HG02571 (cell line): ENCODE measurements at regions not wholly inside any gene's neighbourhood (a gene's known extent, or its start where the extent isn't known, plus 50 kb on each side); places are given as distances from the start of the nearest gene placed in this dataset.
"Not testable (repeated sequence)": the region's sequence is repeated elsewhere in the genome, so short reads cannot be mapped to it uniquely, and the experiment has no call there.

Experiments used
- ATAC-seq: cut with Tn5 transposase; IDR thresholded peaks from one replicate; pipeline ENCODE4 v1.9.1; 2021; ENCODE audit warnings: mild to moderate bottlenecking, moderate library complexity; ENCODE audit not compliant: unreplicated experiment

DNA sequence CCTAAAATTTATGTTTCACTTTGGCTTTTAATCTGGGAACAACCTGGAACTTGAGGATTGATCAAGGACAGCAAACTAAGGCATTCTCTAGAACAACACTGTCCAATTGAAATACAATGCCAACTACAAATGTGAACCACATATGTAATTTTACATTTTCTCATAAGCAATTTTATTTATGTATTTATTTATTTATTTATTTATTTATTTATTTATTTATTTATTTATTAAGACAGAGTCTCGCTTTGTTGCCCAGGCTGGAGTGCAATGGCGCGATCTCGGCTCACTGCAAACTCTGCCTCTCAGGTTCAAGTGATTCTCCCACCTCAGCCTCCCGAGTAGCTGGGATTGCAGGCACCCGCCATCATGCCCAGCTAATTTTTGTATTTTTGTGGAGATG is 448.7 kb downstream of the BUD13 start:
- not testable (repeated sequence) for ATAC-seq

DNA sequence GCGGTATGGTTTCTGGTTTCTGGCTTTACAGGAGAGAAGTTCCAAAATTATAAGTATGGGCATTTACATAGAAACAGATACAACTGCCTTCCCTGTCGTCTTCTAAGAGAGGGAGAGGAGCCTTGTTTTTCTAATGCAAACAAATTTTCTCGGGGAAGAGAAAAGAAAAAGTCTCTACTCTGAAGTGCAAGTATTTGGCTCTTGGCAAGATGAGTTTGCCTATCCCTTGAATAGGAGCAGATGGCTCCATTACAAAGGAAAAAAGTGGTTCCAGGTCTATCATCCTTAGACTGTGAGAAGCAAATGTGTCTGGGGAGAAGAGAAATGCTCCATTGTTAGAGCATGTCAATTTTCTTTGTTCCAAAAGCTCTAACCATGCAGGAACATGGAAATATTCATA is 455.6 kb downstream of the BUD13 start:
- ATAC-seq: no peak

DNA sequence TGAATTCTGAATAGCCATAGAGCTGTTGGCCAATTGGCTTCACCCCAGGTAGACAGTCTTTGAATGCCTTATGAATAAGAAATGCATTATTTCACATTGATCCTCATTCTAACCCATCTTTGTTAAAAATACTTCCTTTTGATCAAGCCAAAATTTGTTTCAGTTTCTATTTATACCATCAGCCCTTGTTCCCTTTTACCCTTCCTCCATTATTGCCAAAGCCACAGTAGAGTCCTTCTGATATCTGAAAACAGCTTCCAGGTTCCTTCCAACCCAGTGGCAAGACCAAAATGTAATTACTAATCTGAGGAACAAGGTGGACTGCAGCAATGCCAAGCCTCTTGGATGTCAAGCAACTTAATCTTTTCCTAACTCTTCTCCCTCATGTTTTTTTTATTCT is 458.8 kb downstream of the BUD13 start:
- no peak for ATAC-seq

DNA sequence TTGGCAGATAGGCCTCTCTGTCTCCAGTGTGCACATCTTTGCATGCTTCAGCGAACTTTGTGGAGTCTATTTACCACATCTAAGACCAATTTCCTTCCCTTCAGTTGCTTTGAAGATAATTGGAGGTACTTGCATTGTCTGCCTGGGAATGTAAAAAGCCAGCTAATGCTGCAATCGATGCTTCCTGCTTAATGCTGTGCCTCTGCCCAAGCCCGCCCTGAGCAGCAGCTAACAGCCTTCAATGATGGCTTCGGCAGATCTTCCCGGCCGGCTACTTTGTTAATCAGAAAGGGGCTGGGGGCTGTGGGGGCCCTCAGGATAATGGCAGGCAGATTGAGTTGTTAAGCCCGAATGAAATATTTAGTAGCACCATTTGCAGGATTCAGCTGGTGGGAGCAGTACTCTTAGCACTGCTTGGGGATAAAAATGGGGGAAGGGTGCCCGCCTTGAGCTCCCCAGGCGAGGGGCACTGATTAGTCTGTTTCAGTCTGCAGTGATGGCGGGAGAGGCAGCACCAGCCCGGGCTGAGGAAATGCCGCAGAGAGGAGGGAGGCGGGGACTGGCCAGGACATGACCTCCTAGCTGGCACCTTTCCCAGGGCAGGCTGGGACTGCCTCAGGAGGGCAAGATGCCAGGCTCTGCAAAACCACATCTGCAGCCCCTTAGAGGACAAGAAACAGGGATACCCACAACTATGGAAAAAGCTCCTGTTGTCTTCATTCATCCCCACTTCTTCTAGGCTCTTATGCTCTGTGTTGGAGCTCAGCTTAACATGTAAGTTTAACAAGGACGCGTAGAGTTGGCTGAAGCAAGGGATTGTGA is 460.0 kb downstream of the BUD13 start:
- no peak for ATAC-seq

DNA sequence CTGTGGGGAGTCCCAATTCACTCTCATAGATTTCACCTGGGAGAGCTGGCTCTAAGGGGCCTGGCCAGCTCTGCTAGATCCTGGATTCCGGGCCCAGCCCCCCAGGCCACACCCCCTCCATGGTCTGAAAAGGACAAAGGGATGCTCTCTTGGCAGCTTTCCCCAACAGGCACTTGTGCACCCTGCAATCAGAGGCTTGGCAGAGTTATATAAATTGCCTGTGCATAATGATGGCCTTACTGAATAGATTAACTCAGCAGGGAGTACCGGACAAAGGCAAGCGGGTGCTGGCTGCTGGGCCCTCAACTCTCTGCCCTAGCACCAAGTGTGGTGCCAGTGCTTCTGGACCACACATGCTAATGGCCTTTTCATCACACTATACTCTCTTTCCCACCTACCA is 461.6 kb downstream of the BUD13 start:
- ATAC-seq: no peak

DNA sequence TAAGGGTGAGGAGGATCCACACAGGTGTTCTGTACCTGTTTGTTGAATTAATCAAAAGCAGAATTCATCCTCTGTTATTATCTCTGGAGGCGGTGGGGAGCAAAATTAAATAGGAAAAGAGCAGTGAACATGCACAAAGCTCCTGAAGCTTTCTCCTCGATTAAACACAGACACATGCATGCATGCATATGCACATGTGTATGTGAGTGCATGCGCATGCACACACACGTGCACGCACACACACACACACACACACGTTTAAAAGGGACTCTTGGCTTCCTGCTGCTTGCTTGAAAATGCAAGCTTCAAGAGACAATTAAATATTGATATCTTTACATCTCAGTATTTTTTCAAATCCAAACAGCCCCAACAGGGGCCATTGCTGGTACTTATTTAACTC is 462.1 kb downstream of the BUD13 start:
- no peak for ATAC-seq

DNA sequence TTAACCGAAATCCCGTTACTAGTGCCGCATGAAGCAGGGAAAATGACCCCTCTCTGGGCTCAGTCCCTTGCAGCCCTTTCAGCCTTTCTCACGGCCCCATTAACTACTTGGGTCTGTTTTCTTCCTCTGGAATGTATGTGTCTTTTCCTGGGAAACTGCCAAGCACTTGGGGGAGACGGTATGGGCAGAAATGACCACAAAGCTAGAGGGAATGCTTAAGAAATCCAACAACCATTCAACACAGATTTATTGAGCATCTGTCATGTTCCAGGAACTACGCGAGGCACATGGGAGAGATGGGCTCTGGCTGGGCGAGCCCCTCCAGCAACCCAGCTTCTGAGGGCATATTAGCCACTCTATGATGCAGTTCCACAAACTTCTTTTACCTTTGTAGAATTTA is 462.6 kb downstream of the BUD13 start:
- no peak for ATAC-seq

DNA sequence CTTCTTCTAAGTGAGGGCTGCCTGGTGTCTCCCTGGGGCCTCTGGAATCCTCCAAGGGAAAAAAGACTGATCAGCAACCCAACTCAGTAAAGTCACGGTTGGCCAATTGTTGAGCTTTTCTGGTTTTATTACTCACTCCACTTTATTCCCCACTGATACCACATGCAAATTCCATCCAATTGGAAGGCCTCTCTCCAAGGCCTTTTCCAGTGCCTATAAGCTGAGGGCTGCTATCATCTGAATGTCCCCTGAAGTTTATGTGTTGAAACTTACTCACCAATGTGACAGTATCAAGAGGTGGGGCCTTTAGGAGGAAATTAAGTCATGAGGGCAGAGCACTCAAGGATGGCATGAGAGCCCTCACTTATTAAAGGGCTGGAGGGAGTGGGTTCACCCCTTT is 463.3 kb downstream of the BUD13 start:
- no peak for ATAC-seq

DNA sequence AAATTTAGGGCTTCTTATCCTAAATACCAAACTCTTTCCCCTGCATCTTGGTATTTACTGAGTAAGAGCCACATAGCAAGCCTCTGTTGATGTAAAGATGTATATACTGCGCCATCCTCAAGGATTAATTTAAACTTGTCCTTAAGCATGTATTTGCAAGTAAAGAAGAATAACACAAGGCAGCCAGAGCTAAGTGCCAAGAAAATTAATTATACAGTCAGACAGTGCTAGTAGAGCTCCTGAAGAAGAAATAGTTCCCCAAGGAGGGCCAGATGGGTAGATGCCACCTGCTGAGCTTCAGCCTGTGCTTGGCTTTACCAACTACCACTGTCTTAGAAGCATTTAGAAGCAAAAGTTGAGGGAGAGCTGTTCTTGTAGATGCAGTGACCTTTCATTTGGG is 470.0 kb downstream of the BUD13 start:
- no peak for ATAC-seq

DNA sequence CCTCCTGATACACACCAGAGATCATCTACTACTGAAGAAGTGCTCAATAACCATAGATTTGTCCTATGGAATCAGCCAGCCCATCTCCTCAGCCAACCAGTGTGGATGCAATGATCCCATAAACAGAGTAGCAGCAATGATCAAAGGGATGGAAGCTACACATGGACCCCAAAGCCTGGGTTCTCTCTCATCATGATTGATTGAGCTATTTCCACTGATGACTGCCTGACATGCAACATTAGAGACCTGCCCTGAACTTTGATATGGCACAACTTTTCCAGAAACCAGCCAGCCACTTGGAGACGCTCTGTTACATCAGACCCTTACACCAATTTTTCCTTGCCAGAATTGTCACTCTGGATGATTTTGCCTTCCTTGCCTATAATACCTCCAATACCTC is 471.6 kb downstream of the BUD13 start:
- ATAC-seq: no peak

DNA sequence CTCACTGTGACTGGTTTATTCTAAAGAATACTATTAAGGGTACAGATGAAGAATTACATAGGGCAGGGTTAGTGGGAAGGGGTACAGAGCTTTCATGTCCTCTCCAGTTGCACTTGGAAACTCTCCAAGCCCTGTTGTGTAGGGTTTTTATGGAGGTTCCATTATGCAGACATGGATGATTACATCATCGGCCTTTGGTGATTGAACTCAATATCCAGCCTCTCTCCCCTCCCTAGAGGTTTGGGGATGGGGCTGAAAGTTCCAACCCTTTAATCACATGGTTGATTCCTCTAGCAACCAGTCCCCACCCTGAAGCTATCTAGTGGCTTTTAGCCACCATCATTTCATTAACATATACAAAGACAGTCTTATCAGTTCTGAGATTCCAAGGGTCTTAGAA is 472.6 kb downstream of the BUD13 start:
- no peak for ATAC-seq

DNA sequence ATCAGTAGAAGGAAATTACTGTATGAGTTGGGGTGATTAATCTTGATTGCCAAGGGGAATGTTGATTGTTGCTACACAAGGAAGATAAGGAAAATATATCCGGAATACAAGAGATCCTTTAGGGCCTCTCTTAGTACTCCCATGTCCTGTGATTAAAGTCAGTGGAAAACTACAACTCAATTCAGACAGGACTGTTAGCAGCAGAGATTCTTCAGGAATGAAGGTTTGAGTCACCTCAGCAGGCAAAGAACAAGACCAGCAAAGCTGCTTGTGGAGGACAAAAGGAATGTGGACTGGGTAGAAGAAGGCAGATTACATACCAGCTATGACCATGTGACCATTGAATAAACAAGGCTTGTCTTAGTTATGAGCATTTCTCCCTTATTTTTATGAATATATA is 478.2 kb downstream of the BUD13 start:
- ATAC-seq: no peak

DNA sequence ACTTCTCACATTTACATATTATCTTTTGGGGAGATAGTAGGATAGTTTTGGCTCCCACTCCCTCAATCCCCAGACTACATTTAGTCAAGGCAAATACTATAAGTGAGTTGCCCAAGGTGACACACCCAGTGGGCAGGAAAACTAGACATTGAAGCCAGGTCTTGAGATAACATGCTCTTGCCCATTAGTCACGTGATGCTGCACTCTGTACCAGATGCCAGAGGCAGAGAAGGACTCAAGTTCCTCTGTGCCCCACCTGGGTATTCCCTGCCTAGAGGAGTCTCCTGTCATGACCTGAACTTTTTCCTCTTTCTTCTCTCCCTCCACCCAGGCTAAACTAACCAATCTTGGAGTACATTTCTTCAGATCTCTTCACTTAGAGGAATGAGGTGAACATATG is 484.9 kb downstream of the BUD13 start:
- no peak for ATAC-seq

DNA sequence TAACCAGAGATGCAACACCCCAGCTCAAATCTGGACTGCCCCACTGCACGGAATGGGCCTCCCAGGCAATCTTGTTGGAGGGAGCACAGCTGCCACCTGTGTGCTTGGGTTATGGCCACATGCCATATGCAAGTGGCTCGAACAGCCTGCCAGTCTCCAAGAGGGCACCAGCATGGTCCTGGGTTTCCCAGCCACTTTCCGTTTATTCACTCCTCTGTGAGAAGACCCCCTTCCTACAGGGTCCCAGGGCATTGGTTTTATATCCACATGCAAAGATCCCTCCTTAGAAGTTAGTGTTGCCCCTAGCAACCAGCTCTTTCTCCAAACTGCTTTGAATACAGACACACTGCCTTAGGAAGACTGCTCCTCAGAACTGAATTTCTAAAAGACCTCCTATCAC is 487.8 kb downstream of the BUD13 start:
- no peak for ATAC-seq

DNA sequence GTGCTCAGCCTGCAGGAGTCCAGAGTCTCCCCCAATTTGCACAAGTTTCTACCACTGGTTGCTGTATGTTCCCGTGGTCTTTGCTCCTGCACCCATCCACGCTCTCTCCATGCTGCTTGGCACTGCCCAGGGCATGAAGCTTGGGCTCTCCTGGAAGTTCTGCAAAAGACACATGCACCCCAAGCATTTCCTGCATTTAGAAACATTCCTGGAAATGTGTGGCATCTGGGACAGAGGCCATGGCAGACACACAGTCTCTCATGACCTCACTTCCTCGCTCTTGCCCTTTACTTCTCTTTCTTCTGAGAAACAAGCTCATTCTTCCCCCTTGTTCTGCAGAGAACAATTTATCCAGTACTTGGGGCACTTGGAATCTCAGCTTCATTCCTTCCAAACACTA is 489.5 kb downstream of the BUD13 start:
- no peak for ATAC-seq

DNA sequence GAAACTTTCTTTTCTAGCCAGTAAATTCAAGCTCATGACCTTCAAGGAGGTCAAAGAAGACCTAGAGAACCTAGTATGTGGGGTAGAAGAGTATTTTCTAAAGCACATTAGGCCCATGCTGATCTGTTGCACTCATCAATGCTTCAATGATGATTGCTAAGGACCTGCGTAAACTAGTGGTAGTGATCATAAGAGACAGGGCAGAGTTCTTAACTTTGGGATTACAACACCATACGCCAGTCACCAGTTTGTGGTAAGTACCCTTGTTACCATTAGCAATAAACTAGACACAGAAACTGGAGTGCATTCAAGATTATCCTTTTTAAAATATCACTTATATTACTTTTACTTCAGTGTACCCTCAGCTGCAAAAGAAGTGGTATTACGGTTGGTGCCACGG is 490.3 kb downstream of the BUD13 start:
- ATAC-seq: no peak

DNA sequence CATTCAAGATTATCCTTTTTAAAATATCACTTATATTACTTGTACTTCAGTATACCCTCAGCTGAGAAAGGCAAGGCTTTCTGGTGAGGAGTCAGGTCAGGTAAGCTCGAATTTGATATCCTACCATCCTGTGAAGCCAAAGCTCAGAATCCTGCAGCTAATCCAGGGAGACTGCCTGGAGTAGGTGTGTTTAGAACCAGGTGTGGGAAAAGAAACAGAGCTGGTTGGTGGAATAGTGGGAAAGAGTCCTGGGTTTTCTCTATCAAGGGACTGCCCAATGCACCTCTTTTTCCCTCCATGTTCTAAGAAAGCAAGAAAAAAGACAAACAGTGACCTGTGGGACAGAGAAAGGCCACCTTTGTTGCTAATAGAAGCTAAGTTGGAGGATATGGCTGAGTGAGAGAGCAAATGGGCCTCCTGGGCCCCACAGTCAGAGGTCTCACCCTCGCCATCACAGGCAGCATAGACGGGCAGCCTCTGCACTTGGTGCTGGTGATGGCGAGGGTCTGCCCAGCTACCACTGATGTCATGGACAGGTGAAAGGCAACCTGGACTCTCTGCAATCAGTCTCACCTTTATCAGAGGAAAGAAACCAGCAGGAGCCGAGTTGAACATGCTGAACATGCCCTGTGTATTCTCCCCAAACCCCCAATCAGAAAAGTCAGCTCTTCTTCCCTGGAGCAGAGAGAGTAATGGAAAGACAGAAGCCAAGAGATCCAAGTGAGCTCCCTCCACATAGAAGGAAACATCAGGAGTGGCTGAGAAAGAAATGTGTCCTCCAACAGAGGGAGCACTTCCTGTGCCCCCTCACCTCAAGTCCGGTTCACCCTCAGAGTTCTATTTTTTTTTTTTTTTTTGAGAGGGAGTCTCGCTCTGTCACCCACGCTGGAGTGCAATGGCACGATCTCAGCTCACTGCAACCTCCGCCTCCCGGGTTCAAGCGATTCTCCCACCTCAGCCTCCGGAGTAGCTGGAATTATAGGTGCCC is 491.3 kb downstream of the BUD13 start:
- ATAC-seq: no peak

DNA sequence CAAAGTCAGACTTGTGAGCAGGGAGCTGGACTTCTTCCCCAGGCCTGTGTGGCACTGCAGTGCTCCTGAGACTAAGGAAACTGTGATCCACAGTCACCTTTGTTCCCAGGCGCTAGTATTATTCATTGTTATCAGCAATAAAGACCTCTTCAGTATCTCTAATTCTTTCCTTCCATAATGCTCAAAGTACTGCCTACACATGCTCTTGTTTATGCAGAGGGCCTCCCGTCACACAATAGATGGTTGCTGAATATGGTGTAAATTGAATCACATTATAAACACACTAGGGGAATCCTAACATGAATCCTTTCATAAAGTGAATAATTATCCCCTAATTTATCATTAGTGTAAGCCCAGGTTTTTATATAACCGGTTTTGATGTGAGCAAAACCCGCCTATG is 493.3 kb downstream of the BUD13 start:
- no peak for ATAC-seq

DNA sequence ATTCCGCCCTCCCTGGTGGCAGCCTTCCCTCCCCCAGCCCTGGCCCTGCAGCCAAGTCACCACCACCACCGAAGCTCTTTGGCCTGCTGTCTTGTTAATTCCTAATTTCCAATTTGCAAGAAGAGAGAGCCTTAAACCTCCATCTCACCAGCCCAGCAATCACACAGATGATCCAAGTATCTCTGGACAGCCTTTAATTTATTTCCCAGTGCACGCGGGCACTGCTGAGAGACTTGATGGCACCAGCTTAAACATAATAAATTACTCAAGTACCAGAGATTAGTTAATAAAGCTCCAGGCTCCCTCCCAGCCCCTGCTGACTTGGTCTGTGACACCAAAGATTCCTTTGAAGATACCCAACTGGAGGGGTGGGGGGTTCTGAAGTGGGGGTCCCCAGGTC is 494.7 kb downstream of the BUD13 start:
- ATAC-seq: no peak

DNA sequence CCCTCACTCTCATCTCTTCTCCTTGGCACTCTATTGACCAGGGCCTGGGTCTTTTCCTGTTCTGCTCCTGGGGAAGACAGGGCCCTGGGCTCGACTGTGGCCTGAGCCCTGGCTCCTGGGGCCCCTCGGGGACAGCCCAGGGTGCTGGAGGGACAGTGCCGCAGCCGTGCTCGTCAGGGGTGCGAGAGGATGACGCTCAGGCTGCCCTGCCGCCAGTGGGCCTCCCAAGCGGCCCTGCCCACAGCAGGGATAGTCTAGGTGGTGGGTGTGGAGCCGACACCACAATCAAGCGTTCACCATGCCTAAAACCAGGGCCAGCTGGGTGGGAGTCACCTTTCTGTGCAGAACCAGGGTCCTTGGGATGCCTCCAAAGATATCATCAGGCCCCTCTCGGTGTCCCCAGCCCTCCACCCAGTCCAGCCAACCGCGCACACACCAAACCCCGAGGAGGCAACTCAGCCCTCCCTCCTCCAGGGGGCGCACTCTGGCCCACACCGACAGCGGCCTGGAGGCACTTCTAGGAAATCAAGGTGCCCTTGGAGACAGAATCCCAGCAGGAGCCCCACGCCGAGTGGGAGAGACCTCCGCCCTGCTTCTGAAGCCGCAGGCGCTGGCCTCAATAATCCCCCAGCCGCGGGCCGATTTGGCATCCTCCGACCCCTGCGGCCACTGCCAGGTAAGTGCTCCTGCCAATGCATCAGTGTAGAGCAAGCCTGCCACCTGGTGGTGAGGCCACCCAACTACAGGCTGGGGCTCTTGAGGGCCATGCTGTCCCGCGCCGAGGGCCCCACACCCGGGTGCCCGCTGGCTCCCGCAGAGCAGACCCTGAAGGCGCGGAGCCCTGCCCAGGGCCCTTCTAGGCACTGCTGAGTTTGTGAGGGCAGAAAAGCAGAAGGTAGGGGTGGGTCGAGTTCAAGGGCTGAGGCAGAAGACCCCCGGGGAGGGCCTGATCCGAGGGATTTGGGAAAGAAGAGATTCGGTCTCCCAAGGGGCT is 496.4 kb downstream of the BUD13 start:
- ATAC-seq: peak; percentile 87

DNA sequence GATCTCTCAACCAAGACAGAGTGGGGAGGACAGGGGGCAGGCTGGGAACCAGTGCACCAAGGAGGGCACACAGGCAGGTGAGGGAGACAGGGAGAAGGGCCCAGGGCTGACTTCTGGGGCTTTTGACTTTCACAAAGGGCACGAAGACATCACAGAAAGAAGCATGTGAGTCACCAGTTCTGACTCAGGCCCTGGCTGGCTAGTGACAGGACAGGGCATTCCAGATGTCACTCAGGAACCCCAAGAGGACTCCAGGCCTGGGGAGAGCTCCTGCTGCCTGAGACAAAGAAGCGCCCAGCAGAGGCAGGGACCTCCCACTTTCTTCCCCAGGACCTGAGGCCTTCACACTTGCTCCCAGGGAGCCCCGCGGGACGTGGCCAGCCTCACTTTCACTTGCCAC is 497.2 kb downstream of the BUD13 start:
- no peak for ATAC-seq
